HL-60 (cell line): ENCODE measurements at regions not wholly inside any gene's neighbourhood (a gene's known extent, or its start where the extent isn't known, plus 50 kb on each side); places are given as distances from the start of the nearest gene placed in this dataset.

ENCODE experiments used
- DNase-seq, 2 experiments: peaks; one replicate each; pipeline ENCODE4 v3.0.0-alpha.2; 2010 to 2020; ENCODE audit warnings: low read depth in 1 of 2, low spot score in 1 of 2
- H3K27ac ChIP-seq: fragments of 250-450 bp; sonication (Bioruptor Pico); replicated peaks from 2 replicates; pipeline ENCODE4 v1.5.1; 2020; ENCODE audit warnings: mild to moderate bottlenecking, moderate library complexity
- H3K27me3 ChIP-seq: fragments of 250-450 bp; sonication (Bioruptor Pico); 2 replicates; pipeline ENCODE4 v1.5.1; 2021; ENCODE audit warnings: mild to moderate bottlenecking, moderate library complexity; ENCODE audit not compliant: insufficient read depth, poor library complexity, severe bottlenecking
- H3K4me3 ChIP-seq: replicated peaks from 2 replicates; pipeline ENCODE4 v1.5.1; 2011; ENCODE audit warnings: mild to moderate bottlenecking, control low read depth, low read length; ENCODE audit not compliant: insufficient read depth
- GABPA ChIP-seq: IDR thresholded peaks from 2 replicates; pipeline ENCODE4 v1.6.1; 2012; ENCODE audit warnings: low read depth
- POLR2AphosphoS5 ChIP-seq: IDR thresholded peaks from 2 replicates; pipeline ENCODE4 v1.6.1; 2012; ENCODE audit warnings: low read depth
- SPI1 ChIP-seq: IDR thresholded peaks from 2 replicates; pipeline ENCODE4 v1.6.1; 2012; ENCODE audit warnings: low read depth, mild to moderate bottlenecking, borderline replicate concordance
- TF ChIP-seq, protein P1 (sequence below): IDR thresholded peaks from one replicate; pipeline ENCODE4 v1.5.1; 2011; ENCODE audit warnings: low read length, control low read depth, inconsistent platforms; ENCODE audit not compliant: insufficient read depth
- TF ChIP-seq, protein P2 (sequence below): IDR thresholded peaks from 2 replicates; pipeline ENCODE4 v1.6.1; 2012; ENCODE audit warnings: low read depth; ENCODE audit not compliant: insufficient replicate concordance

DNA sequence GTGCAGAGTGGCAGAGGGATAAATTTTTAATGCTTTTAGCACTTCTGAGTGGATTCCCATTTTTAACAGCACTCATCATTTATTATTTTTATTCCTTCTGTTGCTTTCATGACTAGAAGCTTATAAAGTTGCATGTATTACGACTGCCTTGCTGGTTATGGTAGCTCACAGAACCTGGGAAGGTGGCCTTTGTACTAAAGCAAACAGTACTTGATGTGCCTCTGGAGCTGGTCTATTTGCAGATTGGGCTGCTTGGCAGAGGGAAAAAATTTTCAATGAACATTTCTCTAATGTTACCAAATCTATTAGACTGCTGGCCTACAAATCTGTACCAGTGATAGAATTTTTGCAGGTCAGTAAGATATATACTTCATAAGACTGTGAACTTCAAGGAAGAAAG is 274.5 kb upstream of the C9orf72 start:
- Histone ChIP-seq H3K4me3 (no peak overlapping the region), H3K27me3 (no peaks in the 10 kb centered on the region), H3K27ac (no peak overlapping the region)
- no peak for TF ChIP-seq GABPA
- TF ChIP-seq SPI1, result no peak
- DNase-seq, result no peak

DNA sequence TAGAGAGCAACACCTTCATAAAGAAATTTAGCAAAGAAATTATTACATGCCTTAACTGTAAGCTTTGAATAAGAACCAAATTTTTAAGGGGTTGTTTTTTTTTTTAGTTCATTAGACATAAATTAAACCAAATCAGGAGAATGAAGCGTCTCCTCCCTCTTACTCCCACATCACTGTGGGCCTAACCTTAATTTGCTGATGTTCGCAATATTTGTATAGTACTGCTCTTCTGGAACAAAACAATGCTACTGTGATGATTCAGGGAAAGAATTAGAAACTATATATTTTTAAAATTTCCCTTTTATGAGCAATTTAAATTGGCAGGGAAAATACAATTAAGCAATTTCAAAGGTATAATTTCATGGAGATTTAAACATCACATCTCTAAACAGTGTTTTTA is 275.0 kb upstream of the C9orf72 start:
- Histone ChIP-seq H3K4me3 (no peak overlapping the region), H3K27ac (no peak overlapping the region), H3K27me3 (no peaks in the 10 kb centered on the region)
- TF ChIP-seq GABPA (no peak), SPI1 (no peak), POLR2AphosphoS5 (no peak)
- TF ChIP-seq, protein P1, sequence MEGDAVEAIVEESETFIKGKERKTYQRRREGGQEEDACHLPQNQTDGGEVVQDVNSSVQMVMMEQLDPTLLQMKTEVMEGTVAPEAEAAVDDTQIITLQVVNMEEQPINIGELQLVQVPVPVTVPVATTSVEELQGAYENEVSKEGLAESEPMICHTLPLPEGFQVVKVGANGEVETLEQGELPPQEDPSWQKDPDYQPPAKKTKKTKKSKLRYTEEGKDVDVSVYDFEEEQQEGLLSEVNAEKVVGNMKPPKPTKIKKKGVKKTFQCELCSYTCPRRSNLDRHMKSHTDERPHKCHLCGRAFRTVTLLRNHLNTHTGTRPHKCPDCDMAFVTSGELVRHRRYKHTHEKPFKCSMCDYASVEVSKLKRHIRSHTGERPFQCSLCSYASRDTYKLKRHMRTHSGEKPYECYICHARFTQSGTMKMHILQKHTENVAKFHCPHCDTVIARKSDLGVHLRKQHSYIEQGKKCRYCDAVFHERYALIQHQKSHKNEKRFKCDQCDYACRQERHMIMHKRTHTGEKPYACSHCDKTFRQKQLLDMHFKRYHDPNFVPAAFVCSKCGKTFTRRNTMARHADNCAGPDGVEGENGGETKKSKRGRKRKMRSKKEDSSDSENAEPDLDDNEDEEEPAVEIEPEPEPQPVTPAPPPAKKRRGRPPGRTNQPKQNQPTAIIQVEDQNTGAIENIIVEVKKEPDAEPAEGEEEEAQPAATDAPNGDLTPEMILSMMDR, result no peak
- TF ChIP-seq, protein P2, sequence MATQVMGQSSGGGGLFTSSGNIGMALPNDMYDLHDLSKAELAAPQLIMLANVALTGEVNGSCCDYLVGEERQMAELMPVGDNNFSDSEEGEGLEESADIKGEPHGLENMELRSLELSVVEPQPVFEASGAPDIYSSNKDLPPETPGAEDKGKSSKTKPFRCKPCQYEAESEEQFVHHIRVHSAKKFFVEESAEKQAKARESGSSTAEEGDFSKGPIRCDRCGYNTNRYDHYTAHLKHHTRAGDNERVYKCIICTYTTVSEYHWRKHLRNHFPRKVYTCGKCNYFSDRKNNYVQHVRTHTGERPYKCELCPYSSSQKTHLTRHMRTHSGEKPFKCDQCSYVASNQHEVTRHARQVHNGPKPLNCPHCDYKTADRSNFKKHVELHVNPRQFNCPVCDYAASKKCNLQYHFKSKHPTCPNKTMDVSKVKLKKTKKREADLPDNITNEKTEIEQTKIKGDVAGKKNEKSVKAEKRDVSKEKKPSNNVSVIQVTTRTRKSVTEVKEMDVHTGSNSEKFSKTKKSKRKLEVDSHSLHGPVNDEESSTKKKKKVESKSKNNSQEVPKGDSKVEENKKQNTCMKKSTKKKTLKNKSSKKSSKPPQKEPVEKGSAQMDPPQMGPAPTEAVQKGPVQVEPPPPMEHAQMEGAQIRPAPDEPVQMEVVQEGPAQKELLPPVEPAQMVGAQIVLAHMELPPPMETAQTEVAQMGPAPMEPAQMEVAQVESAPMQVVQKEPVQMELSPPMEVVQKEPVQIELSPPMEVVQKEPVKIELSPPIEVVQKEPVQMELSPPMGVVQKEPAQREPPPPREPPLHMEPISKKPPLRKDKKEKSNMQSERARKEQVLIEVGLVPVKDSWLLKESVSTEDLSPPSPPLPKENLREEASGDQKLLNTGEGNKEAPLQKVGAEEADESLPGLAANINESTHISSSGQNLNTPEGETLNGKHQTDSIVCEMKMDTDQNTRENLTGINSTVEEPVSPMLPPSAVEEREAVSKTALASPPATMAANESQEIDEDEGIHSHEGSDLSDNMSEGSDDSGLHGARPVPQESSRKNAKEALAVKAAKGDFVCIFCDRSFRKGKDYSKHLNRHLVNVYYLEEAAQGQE, result no peak
- no peak for DNase-seq

DNA sequence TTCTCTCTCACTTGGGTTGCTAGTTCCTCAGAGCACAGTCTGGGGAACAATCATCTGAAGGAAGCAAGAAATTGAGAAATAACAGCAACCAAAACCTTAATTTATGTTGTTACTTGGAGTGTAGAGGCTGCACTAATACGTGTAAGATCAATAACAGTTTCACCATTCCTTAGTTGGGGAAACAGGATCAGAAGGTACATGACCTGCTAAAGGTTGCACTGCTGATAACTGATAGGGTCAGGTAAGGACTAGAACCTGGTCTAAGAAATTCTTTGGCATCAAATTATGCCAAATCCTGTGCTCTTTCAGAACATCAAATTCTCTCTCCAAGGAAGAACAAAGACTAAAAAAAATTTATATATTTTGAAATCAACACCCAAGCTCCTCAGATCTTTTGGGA is 278.6 kb upstream of the C9orf72 start:
- DNase-seq, result no peak
- no peak overlapping the region for H3K27ac ChIP-seq
- no peak overlapping the region for H3K4me3 ChIP-seq
- no peaks in the 10 kb centered on the region for H3K27me3 ChIP-seq
- TF ChIP-seq, protein P1, result no peak
- TF ChIP-seq, protein P2, result no peak
- TF ChIP-seq SPI1, result no peak

DNA sequence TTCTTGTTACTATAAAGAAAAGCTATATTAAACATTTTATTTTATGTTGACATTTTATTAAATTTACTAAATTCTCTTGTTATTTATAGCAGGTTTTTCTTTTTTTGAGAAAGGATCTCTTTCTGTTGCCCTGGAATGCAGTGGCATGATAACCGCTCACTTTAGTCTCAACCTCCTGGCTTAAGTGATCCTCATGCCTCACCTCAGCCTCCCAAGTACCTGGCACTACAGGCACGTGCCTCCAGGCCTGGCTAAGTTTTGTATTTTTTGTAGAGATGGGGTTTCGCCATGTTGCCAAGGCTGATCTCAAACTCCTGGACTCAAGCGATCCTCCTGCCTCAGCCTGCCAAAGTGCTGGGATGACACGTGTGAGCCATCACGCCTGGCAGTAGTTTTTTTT is 280.2 kb upstream of the C9orf72 start:
- no peak overlapping the region for H3K27ac ChIP-seq
- H3K27me3 ChIP-seq, result no peaks in the 10 kb centered on the region
- DNase-seq, result no peak
- TF ChIP-seq SPI1, result no peak
- TF ChIP-seq, protein P1, result no peak
- TF ChIP-seq, protein P2, result no peak
- no peak for TF ChIP-seq POLR2AphosphoS5
- TF ChIP-seq GABPA, result no peak
- no peak overlapping the region for H3K4me3 ChIP-seq
